ENCODE measurements at regions not wholly inside any gene's neighbourhood (a gene's known extent, or its start where the extent isn't known, plus 50 kb on each side); places are given as distances from the start of the nearest gene placed in this dataset.

DNA sequence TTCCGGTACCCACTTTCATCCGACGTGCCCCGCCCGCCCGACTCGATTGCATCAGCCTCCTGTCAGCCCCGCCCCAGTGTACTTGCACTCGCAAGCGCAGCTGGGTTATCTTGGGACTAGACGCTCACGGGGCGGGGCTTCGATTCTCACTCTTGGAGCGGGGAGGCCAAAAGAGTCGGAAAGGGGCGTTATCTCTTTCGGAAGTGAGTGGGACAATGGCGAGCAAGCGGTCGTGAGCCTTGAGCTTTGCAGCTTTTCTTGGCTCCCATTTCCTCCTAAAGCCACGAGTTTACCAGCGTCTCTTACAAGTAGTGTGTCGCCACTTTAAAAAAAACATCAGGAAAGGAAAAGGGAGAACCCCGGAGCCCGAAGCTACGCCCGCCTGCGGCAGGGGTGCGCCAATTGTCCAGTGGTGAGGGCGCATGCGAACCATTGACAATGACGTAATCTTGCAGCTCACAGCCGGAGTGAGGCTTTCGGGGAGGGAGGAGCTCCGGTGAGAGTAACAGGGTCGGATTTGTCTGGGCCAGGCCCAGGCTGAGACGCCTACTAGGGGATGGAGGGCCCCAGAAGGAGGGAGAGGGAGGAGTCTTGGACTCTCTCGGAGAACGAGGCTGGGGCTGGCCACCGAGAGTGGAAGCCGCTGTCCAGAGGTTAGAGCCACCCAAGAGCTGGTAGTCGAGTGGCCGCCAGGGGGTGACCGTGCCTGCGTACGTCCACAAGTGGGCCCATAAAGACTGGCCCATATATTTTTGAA, 109.5 kb downstream of the GNL3L start (continued):
- TF ChIP-seq ZNF556 (CRISPR knock-in tag; IDR thresholded peaks at IDR 0.05; ENCODE audit: borderline replicate concordance) (no peak; the same call in 1 of the 2 replicates), SRY (CRISPR knock-in tag; IDR thresholded peaks at IDR 0.05) (no peak), ZNF598 (CRISPR knock-in tag; IDR thresholded peaks at IDR 0.05; ENCODE audit: borderline replicate concordance) (no peak), GATA4 (IDR thresholded peaks at IDR 0.05; ENCODE audit: borderline replicate concordance, low read depth) (no peak), CCAR2 (optimal IDR thresholded peaks at IDR 0.05; ENCODE audit: low read depth, low read length) (no peak), FLYWCH1 (CRISPR knock-in tag; IDR thresholded peaks at IDR 0.05) (no peak), ZNF12 (CRISPR knock-in tag; IDR thresholded peaks at IDR 0.05) (no peak), RFXANK (CRISPR knock-in tag; IDR thresholded peaks at IDR 0.05) (no peak), FOXA1 (IDR thresholded peaks at IDR 0.05) (no peak), FOXA1 (CRISPR knock-in tag; IDR thresholded peaks at IDR 0.05) (no peak), ZMYM4 (CRISPR knock-in tag; IDR thresholded peaks at IDR 0.05) (peak; percentile 68), NFYB (CRISPR knock-in tag; IDR thresholded peaks at IDR 0.05) (peak; percentile 27; the same call in 1 of the 2 replicates), ARNT (IDR thresholded peaks at IDR 0.05) (no peak), ZNF570 (CRISPR knock-in tag; IDR thresholded peaks at IDR 0.05; ENCODE audit: borderline replicate concordance) (no peak), RAD21 (CRISPR knock-in tag; IDR thresholded peaks at IDR 0.05) (peak; percentile 29; the same call in 1 of the 2 replicates), ZNF350 (CRISPR knock-in tag; IDR thresholded peaks at IDR 0.05; ENCODE audit: borderline replicate concordance, low read depth) (no peak), ZKSCAN8 (CRISPR knock-in tag; IDR thresholded peaks at IDR 0.05; ENCODE audit: borderline replicate concordance) (no peak), TRIM24 (CRISPR knock-in tag; IDR thresholded peaks at IDR 0.05) (no peak), ZNF839 (CRISPR knock-in tag; IDR thresholded peaks at IDR 0.05; ENCODE audit: borderline replicate concordance) (no peak)
- TF ChIP-seq, protein P1, sequence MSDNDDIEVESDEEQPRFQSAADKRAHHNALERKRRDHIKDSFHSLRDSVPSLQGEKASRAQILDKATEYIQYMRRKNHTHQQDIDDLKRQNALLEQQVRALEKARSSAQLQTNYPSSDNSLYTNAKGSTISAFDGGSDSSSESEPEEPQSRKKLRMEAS (IDR thresholded peaks at IDR 0.05) = peak; percentile 54
- TF ChIP-seq, protein P2, sequence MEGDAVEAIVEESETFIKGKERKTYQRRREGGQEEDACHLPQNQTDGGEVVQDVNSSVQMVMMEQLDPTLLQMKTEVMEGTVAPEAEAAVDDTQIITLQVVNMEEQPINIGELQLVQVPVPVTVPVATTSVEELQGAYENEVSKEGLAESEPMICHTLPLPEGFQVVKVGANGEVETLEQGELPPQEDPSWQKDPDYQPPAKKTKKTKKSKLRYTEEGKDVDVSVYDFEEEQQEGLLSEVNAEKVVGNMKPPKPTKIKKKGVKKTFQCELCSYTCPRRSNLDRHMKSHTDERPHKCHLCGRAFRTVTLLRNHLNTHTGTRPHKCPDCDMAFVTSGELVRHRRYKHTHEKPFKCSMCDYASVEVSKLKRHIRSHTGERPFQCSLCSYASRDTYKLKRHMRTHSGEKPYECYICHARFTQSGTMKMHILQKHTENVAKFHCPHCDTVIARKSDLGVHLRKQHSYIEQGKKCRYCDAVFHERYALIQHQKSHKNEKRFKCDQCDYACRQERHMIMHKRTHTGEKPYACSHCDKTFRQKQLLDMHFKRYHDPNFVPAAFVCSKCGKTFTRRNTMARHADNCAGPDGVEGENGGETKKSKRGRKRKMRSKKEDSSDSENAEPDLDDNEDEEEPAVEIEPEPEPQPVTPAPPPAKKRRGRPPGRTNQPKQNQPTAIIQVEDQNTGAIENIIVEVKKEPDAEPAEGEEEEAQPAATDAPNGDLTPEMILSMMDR (CRISPR knock-in tag; IDR thresholded peaks at IDR 0.05) = peak; percentile 77
- TF ChIP-seq, protein P3, sequence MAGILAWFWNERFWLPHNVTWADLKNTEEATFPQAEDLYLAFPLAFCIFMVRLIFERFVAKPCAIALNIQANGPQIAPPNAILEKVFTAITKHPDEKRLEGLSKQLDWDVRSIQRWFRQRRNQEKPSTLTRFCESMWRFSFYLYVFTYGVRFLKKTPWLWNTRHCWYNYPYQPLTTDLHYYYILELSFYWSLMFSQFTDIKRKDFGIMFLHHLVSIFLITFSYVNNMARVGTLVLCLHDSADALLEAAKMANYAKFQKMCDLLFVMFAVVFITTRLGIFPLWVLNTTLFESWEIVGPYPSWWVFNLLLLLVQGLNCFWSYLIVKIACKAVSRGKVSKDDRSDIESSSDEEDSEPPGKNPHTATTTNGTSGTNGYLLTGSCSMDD (CRISPR knock-in tag; IDR thresholded peaks at IDR 0.05) = no peak
- TF ChIP-seq, protein P4, sequence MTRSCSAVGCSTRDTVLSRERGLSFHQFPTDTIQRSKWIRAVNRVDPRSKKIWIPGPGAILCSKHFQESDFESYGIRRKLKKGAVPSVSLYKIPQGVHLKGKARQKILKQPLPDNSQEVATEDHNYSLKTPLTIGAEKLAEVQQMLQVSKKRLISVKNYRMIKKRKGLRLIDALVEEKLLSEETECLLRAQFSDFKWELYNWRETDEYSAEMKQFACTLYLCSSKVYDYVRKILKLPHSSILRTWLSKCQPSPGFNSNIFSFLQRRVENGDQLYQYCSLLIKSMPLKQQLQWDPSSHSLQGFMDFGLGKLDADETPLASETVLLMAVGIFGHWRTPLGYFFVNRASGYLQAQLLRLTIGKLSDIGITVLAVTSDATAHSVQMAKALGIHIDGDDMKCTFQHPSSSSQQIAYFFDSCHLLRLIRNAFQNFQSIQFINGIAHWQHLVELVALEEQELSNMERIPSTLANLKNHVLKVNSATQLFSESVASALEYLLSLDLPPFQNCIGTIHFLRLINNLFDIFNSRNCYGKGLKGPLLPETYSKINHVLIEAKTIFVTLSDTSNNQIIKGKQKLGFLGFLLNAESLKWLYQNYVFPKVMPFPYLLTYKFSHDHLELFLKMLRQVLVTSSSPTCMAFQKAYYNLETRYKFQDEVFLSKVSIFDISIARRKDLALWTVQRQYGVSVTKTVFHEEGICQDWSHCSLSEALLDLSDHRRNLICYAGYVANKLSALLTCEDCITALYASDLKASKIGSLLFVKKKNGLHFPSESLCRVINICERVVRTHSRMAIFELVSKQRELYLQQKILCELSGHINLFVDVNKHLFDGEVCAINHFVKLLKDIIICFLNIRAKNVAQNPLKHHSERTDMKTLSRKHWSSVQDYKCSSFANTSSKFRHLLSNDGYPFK (CRISPR knock-in tag; IDR thresholded peaks at IDR 0.05; ENCODE audit: borderline replicate concordance) = no peak
- TF ChIP-seq, protein P5, sequence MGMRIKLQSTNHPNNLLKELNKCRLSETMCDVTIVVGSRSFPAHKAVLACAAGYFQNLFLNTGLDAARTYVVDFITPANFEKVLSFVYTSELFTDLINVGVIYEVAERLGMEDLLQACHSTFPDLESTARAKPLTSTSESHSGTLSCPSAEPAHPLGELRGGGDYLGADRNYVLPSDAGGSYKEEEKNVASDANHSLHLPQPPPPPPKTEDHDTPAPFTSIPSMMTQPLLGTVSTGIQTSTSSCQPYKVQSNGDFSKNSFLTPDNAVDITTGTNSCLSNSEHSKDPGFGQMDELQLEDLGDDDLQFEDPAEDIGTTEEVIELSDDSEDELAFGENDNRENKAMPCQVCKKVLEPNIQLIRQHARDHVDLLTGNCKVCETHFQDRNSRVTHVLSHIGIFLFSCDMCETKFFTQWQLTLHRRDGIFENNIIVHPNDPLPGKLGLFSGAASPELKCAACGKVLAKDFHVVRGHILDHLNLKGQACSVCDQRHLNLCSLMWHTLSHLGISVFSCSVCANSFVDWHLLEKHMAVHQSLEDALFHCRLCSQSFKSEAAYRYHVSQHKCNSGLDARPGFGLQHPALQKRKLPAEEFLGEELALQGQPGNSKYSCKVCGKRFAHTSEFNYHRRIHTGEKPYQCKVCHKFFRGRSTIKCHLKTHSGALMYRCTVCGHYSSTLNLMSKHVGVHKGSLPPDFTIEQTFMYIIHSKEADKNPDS (CRISPR knock-in tag; IDR thresholded peaks at IDR 0.05) = no peak
